ENCODE measurements at regions not wholly inside any gene's neighbourhood (a gene's known extent, or its start where the extent isn't known, plus 50 kb on each side); places are given as distances from the start of the nearest gene placed in this dataset.

DNA sequence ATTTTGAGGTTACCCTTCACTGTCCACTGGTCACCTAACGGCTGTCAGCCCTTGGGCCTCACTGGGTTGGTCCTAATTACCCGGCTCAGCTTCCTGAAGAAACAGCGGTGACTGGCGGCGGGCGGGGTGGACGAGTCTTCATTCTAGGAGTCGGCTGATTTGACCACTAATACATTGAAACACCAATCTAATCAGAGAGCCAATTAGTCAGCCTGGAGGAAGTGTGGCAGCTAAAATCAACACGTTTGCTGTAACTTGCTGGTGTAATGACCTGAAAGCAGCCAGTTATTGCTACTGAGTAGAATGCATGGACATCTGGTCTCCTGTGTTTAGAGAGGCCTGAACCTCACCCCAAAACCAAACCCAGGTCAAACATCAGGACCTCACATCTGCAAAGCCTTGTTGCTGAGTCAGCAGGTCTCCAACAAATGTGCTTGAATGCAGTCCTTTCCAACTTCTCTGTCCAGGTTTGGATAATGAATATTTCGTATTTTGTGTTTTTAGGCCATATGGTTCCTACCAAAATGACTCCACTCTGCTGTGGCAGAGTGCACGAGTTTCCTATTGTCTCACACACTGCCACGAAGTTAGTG lies 496.4 kb downstream of the BRD1 start:
- DNase-seq = no peak

DNA sequence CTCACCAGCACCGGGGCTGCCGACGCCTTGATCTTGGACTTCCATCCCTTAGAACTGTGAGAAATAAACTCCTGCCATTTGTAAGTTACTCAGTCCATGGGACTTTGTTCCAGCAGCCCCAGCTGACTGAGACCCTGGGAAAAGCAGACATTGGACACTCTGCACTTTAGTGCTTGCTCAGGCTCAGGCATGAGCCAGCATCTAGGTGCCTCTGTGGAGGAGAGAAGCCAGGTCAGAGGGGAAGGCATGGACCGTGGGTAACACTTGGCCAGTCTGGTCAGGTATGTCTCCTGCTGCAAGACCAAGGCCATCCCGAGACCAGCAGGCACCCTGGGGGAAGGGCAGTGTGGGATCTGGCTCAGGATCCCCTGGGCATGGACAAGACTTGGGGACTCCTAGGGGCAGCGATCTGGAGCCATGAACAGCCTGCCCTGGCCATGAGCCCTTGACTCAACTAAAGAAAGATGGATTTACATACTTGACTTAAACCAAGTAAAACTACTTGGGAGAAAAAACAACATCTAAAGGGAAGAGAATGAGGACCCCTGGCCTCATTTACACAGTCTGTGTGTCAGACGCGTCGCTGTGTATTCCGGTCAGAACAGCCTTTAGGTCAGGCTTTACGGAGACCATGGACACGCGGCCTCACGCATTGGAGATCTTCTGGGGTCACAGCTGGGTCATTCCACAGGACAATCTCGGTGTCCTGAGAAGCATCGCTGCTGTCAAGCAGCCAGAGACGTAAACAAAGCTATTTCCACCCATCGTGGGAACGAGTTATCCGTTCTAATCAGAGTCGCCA lies 497.1 kb downstream of the BRD1 start:
- DNase-seq = no peak

DNA sequence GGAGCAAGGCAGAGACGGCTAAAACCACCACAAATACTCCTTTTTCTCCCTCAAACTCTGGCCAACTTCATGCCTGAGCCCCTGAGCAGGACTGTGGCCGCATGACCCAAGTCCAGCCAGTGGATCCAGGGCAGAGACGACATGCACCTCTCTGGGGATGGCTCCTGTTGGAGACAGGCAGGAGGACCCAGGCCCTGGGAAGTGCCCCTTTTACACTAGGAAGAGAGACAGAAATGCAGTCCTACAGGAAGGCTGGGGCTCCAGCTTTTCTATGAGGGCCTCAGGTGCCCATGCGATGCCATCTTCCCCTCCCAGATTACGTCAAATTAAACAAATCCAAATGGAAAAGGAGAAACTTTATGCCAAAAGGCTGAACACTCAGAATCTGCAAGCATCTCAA lies 498.0 kb downstream of the BRD1 start:
- DNase-seq = no peak

DNA sequence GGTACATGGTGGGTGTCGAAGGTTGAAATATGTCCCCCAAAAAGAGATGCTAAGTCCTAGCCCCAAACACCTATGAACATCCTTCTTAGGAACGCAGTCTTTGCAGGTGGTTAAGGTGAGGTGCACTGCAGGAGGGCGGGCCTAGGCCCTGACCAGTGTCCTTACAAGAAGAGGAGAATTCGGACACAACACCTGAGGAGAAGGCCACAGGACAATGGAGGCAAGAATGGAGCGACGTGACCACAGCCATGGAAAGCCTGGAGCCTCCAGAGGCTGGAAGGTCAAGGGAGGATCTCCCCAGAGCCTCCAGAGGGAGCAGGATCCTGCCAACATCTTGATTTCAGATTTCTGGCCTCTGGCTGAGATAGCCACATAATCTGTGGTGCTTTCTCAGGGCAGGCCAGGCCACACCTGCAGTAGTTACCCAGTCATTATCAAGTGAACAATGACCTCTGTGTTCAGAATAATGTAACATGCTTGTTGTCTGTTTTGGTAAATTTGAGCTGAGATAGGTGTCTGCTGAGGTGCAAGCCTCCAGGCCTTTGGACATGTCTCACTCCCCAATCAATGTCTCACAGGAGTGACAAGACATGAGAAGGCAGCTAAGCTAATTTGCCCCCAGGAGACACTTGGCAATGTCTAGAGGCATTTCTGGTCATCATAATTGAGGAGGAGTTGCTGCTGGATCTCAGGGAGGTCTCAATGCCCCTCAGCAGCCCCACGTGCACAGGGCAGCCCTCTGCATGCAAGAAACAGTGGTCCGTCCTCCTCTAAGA lies 498.9 kb downstream of the BRD1 start:
- DNase-seq = no peak

DNA sequence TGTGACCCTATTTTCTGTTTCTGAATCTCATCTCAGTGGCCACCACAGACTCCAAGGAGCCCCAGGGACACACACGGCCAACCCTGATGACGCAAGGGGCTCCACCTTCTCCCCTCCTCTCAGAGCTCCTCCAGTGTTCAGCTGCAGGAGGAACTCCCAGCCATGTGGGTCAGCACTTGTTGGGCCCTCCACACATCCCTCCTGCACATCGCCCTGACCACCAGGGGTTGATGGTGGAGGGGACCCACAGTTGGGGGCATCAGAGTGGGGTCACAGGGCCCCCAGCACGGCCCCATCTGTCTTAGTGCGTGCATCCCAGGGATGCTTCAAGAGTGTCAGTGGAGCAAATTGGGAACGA lies 499.6 kb downstream of the BRD1 start:
- DNase-seq = no peak

DNA sequence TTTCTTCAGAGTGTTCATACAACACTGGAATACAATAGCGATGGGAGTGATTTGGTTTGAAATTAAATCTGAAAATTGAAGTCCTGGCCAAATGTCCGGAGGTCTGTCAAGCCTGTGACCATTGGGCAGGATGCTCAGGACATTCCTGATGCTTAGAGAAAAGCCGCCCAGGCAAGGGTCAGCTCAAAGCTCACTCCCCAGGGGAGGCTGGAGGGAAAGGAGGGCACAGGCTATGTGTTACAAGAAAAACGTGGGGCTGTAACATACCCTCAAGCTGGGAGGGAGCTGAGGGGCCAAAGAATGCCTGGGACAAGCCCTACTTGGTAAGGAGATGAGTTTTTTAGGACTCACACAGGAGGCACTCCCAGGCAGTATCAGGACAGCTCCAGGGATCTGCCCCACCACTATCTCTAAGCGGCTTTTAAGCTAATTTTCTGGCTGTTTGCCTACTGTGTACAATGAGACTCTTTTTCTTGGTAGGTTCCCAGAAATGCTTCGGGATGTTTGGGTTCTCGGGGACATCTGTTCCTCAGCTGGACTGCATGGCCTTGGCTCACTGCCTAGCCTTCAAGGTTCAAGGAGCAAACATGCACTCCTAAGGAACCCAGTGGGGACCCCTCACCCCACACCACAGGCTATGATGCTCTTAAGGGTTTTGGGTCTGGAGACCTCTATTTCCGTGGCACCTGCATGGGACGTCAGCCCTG lies 500.1 kb downstream of the BRD1 start:
- no peak for DNase-seq

DNA sequence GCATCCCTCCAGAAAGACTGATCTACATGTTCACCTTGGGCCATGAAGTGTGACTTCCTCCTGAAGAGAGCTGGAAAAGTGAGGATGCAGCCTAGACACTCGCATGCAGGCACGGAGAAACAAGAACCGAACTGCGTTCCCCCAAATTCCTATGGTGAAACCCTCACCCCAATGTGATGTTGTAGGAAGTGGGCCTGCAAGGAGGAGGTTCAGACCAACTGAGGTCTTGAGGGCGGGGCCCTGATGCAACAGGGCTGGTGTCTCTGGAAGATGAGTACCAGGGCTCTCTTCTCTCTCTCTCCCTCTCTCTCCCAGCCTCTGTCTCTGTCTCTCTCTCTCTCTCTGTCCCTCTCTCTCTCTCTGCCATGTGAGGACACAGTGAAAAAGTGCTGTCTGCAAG lies 501.1 kb downstream of the BRD1 start:
- no peak for DNase-seq

DNA sequence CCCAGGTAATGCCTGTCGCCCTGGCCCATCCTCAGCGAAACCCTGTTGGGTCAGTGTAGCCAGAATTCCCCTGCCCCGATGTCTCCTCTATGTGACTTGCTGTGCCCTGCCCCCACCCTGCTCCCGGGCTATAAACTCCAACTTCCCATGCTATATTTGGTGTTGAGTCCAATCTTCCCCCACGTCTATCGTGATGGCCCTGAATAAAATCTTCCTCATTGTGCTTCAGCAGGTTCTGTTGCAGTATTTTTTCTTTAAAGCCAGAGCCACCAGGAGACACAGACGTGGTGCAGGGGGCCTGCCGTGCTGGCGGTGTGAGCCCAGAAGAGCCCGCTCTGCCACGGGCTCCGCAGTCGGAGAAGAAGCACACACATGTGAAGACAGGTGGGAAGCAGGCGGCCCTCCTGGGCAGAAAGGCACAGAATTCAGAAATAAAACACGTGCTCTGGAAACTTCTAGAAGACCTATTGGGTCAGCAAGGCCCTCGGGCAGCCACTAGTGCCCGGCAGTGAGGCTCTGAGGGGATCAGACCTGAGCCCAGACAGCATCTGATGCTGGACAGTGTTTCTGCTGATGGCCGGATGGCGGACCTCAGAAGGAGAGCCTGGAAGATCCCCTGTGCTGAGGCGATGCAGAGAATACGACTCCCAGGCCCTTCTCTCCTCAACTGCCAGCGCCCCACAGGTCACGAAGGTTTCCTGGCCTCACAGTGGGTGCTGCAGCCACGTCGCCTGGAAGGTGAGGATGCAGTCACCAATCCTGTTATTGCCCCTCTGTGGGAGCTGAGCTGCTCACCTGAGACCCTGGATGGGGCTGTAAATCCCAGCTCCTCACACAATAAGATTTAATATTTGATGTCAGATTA lies 501.9 kb downstream of the BRD1 start:
- DNase-seq = no peak

DNA sequence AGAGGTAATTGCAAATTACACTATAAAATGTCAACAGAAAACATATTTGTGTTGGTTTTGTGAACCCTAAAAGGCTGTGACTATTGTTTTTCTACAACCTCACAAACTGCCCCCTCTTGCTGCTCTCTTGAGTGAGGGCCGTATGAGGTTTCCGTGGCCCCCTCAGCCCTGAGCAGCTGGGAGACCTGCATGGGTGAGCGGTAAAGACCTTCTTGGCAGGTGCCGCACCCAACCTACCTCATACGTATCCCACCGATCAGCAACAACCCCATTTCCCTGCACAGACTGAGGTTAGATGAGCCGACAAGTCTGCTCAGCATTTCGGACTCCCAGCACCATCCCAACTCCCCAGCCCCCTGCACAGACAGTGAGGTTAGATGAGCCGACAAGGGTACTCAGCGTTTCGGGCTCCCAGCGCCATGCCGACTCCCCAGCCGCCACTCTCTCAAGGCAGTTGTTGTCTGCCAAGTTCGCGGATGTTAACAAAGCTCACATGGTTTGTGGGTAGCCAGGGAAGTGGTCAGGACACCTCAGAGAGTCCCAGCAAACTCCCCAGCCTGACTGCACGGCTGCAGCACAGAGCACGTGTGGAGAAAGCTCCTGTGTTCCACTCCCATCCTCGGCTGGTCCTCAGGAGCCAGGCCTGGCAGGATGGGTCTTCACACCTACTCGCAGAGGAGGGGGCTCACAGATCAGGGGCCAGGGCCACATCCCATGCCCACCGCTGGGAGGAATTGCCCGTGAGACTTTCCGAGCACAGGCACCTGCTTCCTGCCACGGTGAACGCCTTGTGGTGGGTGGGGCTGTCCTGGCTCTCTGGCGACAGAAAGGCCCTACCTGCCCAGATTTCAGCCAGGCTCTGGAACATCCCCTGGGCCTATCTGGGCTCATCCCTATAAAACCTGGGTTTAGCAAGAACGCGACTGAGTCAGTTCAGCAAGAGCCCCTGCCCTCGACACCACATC lies 502.9 kb downstream of the BRD1 start:
- no peak for DNase-seq

DNA sequence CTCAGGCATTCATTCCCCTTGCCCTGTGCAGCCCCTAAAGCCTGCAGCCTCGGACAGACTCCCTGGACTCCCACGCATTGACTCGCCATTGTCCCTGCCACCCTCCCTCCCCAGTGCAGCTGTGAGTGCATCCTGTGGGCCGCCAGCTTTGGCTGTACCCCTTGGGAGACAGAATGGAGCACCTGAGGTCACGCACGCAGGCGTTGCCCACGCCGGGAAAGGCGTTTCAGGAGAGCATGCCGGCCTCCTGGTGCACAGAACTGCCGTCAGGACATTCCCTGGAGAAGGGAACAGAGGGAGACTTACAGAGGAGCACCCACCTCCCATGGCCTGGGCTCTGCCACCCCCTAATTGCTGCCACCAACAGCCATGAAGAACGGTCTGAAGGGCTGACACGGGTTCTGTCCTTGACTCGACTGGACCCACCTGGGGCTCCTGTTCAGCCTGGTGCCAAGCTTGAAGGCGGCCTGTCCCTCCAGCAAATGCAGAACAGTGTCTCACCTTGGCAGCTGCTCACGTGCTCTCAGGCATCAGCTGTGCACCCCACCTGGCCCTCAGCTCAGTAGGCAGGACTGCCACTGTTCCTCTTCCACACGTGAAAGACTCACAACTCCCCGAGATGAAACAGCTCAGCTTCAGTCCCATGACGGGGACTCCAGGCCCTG lies 503.8 kb downstream of the BRD1 start:
- DNase-seq = no peak

DNA sequence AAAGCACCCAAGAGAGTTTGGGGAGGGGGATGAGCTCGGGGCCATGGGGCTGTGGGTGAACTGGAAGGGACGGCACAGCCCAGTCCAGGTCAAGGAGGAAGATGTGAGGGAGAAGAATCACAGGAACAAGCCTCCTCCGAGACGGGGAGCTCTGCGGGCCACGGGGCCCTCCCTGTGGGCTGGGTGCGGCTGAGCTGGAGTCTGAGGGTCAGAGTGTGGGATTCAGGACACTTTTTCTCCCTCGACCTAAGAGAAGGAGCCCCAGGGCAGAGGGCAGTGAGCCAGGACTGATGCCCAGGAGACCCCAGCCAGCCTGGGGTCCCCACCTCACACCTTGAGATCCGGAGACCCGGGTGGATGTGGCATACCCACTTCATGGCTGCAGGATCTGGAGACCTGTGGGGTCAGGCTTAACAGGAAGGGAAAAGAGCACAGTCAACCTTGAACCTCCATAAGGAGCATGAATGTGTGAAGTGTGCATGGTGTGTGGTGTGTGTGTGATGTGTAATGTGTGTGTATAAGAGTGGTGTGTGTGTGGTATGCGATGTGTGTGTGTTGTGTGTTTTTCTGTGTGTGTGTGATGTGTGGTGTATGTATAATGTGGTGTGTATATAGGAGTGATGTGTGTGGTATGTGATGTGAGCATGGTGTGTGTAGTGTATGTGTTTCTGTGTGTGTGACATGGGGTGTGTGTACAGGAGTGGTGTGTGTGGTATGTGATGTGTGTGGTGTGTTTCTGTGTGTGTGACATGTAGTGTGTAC lies 504.6 kb downstream of the BRD1 start:
- DNase-seq = no peak

DNA sequence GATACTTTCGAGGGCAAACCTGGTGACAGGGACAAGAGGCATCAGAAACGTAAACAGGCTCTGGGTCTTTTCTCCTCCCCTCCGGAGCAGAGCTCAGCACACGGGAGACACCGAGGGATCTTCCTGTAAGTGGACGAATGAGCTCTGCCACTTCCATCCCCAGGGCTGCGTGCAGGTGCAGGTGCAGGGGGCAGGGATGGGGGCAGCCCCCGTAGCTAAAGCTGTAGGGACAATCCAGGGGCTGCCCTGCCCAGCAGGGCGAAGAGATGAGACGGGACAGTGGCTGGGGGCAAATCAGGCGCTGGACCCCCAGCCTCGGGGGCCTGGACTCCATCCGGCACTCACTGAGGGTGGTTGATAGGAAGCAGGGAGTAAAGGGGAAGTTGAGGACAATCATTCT lies 505.4 kb downstream of the BRD1 start:
- DNase-seq = no peak

DNA sequence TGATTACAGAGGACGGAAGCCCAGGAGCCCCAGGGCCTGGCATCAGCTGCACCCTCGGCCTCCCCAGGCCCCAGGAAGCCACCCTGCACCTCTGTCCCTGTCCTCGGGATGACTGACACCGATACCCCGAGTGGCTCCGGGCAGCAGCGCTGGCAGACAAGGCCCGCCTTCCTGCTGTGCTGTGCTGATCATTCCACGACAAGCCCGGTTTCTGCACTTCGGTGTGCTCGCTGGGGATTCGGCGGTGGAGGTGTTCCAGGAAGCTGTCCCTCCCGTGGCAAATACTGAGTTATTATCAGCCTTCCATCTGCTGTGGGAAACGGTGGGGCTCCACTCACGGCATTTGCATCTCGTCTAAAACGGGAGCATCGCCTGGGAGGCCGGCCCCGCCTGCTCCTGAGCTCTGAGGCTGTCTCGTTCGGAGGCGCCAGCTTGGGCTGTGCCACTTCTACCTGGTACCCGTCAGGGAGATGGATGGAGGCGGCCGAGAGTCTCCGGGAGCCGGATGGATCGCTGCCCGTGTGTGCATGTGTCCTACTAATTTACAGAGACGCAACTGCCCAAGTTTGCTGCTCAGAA lies 506.1 kb downstream of the BRD1 start:
- no peak for DNase-seq

DNA sequence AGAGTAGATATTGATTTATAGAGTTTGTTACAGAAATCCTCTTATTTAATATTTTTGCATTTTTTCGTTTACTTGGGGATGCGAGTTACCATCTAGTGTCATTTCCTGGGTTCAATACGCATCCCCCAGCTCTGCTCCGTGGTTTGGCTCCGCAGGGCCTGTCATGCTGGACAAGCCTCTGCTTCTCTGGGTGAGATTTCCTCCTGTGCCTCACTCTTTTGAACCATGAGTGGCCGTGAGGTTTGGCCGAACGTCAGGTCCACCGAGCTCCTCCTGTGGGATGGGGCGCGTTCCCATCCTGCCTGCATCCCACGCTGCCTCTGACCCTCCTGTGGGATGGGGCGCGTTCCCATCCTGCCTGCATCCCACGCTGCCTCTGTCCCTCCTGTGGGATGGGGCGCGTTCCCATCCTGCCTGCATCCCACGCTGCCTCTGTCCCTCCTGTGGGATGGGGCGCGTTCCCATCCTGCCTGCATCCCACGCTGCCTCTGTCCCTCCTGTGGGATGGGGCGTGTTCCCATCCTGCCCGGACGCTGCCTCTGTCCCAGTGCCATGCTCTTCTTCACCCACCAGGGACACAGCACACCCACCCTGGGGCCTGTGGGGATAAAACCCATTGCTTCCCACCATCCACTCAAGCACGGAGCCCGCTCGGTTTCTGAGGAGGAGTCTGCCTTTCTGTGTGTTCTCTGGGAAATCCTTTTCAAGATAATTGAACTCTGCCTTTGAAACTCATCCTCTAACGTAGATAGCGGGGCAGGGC lies 506.8 kb downstream of the BRD1 start:
- no peak for DNase-seq

DNA sequence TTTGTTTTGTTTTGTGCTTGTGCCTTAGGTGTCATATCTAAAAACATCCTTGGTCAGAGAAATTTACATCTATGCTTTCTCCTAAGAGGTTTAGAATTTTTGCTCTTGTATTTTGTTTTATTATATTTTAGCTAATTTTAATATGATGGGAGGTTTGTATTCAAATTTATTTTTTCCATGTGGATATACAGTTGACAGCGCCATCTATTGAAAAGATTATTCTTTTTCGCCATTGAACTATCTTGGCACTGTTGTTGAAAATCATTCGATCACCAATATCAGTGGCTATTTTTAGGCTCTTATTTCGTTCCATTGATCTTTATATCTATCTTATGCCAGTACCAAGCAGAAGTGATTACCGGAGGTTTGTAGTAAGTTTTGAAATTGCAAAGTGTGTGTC lies 510.3 kb downstream of the BRD1 start:
- DNase-seq = no peak

DNA sequence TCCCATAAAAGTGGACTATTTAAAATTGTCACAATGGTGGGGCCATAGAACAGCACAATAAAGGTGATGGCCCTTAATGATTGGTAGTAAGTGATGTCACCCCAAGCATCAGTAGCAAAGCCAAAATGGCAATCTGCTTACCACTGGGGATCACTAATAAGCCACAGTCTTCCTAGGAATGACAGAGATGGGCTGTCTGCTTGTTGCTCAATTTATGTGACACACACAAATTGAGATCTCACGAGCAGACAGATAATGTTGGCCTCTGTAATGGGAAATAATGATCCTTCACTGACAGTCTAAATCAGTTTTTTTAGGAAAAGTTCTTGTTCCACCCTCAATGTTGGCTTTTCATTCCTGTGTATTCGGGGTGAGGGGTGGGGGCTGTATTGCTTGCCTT lies 515.1 kb downstream of the BRD1 start:
- DNase-seq = no peak

DNA sequence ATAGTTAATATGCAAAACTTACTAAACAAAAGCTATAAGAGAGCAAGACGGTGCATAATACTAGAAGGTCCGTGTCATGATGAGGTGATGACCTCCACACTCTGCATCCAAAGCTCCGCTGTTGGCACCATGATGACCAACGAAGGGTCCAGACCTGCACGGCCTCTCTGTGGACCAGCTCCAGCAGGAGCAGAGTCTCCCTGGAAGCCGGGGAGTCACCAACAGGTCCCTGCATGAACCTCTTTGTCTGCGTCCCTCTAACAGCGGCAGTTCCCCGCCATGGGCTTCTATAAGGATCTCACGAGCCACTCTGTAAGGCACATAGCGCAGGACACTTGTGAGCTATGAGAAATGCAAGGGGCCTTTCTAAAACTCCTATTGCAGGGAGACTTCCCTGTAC lies 517.3 kb downstream of the BRD1 start:
- DNase-seq = no peak

DNA sequence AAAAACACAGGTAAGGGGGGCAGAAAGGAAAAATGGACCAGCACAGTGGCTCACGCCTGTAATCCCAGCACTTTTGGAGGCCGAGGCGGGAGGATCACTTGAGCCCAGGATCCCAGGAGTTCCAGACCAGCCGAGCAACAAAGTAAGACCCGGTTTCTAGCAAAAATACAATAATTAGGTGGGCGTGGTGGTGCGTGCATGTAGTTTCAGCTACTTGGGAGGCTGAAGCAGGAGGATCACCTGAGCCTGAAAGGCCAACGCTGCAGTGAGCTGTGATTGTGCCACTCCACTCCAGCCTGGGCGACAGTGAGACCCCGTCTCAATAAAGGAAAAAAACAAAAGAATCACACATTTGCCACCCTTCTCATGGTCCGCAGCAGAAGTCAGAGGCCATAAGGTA lies 519.4 kb downstream of the BRD1 start:
- no peak for DNase-seq

DNA sequence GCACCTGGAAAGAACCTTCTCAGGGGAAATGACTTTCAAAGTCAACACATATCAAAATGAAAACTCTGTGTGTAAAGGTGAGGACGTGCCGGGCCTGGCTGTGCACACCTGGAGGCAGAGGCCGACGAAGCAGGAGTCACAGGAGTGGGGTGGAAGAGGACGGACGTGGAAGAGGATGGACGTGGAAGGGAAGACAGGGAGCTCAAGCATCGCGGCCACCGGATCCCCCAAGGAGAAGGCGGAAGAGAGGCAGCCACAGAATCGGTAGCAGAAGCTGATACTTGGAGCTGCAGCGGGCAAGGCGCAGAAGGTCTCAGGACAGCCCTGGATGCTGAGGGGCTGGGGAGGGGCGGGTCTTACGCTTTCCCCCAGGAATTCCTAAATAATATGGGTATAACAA lies 519.8 kb downstream of the BRD1 start:
- DNase-seq = no peak
